SK-N-MC (cell line): ENCODE measurements at regions not wholly inside any gene's neighbourhood (a gene's known extent, or its start where the extent isn't known, plus 50 kb on each side); places are given as distances from the start of the nearest gene placed in this dataset.

Experiments used
- EZH2 ChIP-seq: fragments of 200-600 bp; sonication (generic); IDR thresholded peaks from one replicate; pipeline ENCODE4 v1.6.1; 2017; ENCODE audit warnings: antibody characterized with exemption
- POLR2AphosphoS5 ChIP-seq: IDR thresholded peaks from 2 replicates; pipeline ENCODE4 v1.6.1; 2012; ENCODE audit warnings: mild to moderate bottlenecking, low read depth, low read length, borderline replicate concordance

- TF ChIP-seq EZH2: no peak
- TF ChIP-seq POLR2AphosphoS5: no peak
Measured at GRCh38 chr13:22855926-22856325, 324.9 kb upstream of the SGCG start.
